Limb (tissue), 2 donors: ENCODE measurements at regions not wholly inside any gene's neighbourhood (a gene's known extent, or its start where the extent isn't known, plus 50 kb on each side); places are given as distances from the start of the nearest gene placed in this dataset.
"Not testable (repeated sequence)": the region's sequence is repeated elsewhere in the genome, so short reads cannot be mapped to it uniquely, and the experiment has no call there.

ENCODE experiments used
- DNase-seq, 2 donors: peaks; one replicate each; pipeline ENCODE4 v3.0.0-alpha.2; 2016; ENCODE audit errors: extremely low spot score in 2 of 2

DNA sequence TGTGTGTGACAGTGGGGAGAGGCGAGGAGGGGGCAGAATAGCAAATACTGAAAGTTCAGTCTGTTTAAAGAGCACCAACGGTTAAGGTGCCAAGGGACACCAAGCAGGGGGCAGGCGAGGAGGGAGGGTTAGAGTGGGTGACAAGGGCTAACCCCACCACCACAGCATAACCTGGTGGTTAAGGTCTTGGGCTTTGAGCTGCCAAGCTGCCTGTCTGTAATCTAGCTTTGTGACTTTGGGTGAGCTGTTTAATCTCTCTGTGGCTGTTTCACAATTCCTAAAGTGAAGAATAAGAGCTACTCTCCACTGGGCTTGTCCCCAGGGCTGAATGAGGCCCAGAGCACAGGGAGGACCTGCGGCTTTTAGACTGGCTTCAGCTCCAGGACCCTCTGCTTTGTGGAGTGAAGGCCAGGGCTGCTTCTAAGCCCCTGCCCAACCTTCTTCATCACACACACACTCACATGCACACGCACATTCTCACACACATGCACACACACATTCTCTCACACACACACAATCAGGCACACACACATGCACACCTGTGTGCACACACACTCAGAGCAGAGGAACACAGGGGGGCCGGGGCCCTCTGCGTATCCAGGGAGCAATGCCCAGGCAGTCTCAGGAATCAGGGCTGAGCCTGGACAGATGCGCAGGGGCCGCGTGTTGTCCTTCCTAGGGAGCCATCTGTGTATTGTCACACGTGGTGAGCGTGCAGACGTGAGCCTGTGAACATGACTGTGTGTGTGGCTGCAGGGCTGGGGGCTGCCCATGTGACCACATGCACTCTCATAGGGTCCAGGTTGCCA, 101.6 kb upstream of the TARDBP start:
- no peak for DNase-seq

DNA sequence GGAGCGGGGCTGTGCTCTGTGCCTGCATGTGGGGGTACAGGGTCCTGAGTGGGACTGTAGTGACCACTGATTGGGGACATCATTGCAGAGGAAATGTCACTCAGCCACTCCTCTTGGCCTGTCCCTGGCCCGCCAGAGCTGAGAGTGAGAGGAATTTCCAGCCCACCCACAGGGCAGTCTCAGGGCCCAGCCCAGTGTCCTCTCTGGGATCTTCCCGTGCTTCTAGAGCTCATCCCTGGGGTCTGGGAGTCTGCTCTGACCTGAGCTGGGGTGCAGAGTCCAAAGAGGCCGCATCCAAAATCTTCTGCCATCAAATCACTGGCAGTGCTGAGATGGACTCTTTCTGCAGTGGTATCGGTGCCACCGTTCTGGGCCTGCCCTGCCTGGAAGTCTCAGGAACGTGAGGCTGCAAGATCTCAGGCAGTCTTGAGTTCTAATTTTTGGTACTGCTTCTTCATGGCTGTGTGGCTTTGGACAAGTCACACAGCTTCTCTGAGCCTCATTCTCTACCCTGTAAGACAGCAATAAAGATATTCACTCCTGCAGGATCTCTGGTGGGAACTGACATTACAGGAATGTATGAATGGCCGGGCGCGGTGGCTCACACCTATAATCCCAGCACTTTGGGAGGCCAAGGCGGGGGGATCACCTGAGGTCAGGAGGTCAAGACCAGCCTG, 100.8 kb upstream of the TARDBP start:
- DNase-seq = no peak

DNA sequence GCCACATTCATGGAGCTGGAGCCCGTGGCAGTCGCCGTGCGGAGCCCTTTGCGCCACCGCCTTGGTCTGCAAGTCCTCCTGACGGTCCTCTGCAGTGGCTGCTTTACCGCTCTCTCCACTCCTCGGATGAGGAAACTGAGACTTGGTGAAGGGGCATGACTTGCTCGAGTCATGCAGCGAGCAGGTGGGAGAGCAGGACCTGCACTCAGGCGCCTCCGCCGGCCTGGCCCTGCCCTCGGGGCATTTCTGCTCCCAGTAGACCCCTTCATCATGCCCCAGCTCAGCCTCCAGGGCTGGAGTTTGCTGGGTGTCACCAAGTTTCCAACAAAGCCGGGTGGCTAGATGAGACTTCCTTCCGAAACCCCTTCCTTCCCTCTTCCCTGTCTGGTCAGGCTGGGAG, 100.0 kb upstream of the TARDBP start:
- no peak for DNase-seq

GRCh38 chr1:10914056-10914455, 98.4 kb upstream of the TARDBP start:
- no peak for DNase-seq

- DNase-seq = no peak
These were observed 96.9 kb upstream of the TARDBP start for GRCh38 chr1:10915594-10915993.

- DNase-seq = no peak
These were observed 96.1 kb upstream of the TARDBP start for GRCh38 chr1:10916311-10916710.

DNA sequence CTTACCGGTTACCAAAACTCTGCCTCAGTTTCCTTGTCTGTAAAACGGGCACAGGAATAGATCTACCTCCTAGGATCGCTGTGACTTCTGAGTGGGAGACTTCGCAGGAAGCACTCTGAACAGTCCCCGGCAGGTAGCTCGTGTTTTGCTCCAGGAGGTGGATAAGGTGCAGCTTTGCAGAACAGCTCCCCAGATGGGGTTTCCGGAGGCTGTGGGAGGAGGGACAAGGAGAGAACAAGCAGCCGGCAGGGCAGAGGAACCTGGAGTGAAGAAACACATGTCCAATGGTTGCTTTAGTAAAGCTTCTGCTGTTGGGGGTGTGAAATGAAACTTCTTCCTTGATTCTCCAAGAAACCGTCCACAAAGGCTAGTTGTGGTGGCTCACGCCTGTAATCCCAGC, 95.5 kb upstream of the TARDBP start:
- no peak for DNase-seq

DNA sequence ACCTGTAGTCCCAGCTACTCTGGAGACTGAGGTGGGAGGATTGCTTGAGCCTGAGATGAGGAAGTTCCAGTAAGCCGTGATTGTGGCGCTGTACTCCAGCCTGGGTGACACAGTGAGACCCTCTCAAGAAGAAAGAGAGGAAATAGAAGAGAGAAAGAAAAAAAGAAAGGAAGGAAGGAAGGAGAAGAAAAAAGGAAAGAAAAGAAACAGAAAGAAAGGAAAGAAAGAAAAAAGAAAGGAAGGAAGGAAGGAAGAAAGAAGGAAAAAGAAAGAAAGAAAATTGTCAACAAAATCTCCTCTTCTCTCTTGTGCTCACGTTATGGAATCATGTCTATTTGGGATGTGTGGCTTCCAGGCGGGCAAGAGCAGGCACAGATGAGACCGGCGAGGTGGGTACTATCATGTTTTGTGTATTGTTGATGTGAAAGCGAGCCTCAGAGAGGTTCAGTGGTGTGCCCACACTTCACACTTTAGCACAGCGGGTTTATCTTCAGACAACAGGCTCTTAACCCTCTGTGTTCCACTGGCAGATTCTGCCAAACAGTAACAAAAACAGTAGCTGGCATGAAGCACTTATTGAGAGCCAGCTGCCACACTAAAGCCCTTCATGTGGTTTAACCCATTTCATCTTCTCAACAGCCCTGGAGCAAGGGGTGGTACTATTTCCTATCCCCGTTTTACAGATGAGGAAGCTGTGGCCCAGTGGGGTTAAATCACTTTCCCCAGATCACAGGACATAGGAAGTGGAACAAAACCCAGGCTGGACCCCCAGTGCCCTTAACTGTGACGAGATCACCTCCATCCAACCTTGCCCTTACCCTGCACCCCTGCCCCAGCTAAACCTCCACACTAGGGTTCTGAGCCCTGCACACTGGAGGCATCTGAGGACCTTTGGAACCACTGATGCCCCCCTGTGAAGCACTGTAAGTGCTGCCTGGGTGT, 94.7 kb upstream of the TARDBP start:
- DNase-seq = no peak

DNA sequence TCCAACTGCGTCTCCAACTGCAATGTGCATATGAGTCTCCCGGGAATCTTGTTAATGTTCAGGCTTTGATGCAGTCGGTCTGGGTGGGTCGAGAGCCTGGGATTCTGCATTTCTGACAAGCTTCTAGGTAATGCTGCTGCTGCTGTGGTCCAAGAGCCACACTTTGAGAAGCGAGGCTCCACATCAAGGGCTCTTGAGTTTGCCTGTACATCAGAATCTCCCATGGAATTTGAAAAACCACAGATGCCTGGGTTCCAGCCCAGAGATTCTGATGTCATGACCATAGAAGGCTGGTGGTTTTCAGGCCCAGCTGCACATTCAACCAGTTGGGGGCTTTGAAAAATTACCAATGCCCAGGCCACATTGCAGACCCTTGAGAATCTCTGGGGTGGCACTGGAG, 93.9 kb upstream of the TARDBP start:
- DNase-seq = no peak

GRCh38 chr1:10920063-10920626, 92.3 kb upstream of the TARDBP start:
- no peak for DNase-seq

DNA sequence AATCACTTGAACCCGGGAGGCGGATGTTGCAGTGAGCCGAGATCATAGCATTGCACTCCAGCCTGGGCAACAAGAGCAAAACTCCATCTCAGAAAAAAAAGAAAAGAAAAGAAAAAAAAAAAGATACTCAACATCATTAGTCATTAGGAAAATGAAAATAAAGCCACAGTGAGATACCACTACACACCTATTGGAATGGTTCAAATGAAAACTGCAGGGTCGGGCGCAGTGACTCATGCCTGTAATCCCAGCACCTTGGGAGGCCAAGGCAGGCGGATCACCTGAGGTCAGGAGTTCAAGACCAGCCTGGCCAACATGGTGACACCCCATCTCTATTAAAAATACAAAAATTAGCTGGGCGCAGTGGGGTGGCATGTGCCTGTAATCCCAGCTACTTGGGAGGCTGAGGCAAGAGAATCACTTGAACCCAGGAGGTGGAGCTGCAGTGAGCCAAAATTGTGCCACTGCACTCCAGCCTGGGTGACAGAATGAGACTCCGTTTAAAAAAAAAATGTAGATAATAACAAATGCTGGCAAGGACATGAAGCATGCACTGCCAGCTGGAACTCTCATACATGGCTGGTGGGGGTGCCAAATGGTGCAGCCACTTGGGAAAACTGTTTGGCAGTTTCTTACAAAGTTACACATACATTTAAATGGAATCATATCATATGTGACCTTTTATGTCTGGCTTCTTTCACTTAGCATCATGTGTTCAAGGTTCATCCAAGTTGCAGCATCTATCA, 90.0 kb upstream of the TARDBP start:
- DNase-seq = not testable (repeated sequence)

GRCh38 chr1:10924030-10924429, 88.4 kb upstream of the TARDBP start:
- DNase-seq = no peak

DNA sequence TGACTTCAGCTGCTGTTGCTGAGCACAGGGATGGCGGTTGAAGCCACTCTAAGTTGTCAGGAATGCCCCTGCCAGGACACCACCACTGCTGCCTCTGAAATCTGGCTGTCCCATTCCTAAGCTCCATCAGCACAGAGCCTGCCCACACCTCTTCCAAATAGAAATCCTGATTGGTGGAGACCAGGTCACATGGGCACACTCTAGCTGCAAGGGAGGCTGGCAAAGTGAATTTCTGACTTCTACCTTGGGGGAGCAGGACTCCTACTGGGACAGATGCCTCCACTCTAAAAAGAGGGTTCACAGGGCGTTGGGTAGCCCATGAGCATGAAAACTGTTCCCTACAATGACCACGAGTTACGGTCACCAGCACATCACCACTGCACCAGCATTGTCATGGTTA, 83.8 kb upstream of the TARDBP start:
- DNase-seq = no peak

- DNase-seq = no peak
These were observed 80.4 kb upstream of the TARDBP start for GRCh38 chr1:10932088-10932487.

DNA sequence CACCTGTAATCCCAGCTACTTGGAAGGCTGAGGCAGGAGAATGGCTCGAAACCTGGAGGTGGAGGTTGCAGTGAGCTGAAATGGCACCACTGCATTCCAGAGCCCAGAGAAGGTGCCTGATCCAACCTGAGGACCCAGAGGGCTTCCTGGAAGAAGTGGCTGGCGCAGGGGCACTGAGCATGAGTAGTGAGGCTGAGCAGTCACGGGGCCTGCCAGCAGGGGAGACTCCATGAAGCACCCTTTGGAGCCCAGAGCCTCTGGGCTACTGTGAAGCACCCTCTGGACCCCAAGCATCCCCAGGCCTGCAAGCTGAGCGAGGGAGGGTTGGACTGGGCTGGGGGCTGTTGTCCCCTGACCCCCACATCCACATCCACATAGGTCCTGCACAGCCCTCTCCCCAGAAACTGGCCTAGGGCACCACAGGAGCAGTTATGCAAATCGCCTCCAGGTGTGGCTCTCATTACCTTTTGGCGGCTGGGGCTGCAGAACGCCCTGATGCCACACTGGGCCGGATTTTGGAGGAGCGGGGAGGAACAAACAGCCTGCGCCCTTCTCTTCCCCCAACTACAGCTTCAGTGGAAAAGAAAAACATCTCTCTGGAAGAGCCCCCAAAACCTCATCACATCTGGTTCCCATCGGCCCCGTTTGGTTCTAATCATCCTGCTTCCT, 78.2 kb upstream of the TARDBP start:
- DNase-seq = no peak

DNA sequence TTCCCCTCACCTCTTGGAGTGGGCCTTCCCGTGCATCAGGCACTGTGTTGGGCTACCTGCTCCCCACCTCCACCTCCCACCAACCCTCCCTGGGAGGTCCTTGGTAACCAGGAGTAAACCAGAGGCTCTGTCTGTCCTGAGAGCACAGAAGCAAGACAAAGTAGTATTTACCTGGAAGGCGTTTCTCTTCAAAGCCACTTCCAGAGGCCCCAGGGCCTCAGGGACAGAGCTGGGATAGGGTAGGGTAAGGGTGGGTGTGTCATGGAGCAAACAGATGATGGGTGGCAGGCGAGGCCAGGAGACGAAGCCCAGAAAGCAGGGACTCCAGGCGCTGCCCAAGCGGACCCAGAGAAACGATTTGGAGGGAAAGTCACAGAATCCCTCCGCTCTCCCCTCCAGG, 77.2 kb upstream of the TARDBP start:
- DNase-seq = no peak

- no peak for DNase-seq
These were observed 76.7 kb upstream of the TARDBP start for GRCh38 chr1:10935724-10936123.

DNA sequence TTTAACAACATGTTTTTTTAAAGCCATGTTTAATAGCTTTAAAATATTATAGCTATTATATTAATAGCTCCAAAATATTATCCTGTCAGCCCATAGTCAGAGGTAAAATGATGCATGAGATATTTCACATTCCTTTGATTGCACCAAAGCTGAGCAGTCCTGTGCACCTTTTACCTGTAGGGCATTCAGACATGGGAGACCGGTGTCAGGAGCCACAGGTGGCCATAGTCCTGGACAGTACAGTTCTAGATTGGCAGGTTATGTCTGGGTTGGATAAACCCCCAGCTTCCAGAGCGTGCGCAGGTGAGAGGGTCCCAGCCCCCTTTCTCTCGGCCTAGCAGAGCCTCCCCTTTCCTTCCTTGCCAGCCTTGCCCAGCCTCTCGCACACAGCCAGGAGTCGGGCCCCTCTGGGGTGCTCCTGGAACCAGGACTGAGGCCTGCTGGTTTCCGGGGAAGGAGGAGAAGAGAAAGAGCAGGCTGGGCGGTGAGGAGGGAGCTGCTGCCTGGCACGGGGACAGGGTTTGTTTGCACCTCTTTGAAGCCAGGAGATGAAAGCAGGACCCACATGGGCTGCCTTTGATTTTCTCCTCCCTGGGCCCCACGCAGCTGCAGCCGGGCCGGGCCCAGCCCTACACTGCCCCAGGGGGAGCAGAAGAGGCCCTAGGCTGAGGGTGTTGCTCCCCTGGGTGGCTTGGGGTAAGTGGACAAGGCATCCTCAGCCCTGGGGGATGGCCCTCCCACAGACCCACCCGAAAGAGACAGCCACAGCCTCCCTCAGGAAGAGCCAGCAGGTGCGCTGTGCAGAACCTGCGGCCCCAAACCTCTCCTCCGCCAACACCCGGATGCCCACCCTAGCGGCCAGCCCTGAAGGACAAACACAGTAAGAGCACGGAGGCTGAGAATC, 75.2 kb upstream of the TARDBP start:
- no peak for DNase-seq

GRCh38 chr1:10938741-10939417, 73.6 kb upstream of the TARDBP start:
- no peak for DNase-seq
